AG20443 (cell line): ENCODE measurements at regions not wholly inside any gene's neighbourhood (a gene's known extent, or its start where the extent isn't known, plus 50 kb on each side); places are given as distances from the start of the nearest gene placed in this dataset.

Source experiments
- DNase-seq: peaks from one replicate; pipeline ENCODE4 v3.0.0; 2012; ENCODE audit warnings: low spot score, mixed read lengths

GRCh38 chr2:204228169-204228886 is 291.8 kb downstream of the ICOS start:
- DNase-seq, result no peak

- DNase-seq, result no peak
These were observed 297.7 kb downstream of the ICOS start for GRCh38 chr2:204234248-204234647.

GRCh38 chr2:204234879-204235278 is 298.3 kb downstream of the ICOS start:
- peak; percentile 56 for DNase-seq

DNA sequence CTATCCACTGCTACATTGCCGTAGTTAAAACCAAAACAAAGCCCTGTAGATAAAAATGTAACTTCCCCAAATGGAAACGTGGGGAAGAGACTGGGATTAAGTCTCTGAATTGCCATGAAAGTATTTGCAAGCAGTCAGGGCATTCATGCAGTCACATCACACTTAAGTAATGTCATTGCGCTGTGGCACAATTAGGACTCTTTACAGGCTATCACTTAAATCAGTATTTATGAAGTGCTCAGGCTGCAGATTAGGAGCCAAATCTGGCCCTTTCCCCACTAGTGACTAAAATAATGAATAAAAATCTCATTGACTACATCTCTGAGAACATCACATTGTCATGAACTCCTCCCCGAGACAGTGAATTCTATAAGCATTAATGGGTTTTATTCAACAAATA is 300.9 kb downstream of the ICOS start:
- DNase-seq, result no peak

DNA sequence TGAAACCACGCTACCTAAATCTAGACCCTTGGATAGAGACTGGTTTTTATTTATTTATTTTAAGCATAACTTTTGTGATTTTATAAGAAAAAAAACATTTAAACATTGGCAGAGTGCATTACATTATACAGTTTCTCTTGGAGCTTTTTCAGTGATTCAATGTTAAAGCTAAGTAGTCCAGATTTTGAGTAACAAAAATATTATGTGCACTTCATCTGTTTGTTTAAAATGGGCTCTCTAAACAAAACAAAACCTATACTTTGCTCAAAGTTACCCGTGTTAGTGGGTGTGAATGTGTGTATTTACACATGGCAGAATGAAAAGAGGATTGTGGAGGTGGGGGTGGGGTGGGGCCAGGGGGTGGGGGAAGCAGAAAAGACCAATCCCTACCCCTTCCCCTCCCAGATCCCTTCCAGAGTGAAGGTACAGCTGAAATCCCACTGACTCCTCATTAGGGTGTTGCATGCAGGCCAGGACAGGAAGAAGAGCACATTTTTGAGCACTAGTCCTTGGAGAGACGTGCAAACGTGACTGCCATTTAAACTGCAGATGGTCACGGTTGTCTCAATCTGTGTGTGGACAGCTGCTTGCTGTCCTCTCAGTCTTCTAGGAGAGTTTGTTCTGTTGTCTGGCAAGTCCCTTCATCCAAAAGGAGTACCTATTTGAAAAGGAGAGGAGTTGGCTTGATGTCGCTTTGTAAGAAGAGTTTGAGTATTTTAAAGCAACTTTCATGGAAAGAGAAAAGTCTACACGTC is 303.0 kb downstream of the ICOS start:
- no peak for DNase-seq

- DNase-seq, result no peak
These were observed 304.3 kb upstream of the PARD3B start for GRCh38 chr2:204240961-204241360.

DNA sequence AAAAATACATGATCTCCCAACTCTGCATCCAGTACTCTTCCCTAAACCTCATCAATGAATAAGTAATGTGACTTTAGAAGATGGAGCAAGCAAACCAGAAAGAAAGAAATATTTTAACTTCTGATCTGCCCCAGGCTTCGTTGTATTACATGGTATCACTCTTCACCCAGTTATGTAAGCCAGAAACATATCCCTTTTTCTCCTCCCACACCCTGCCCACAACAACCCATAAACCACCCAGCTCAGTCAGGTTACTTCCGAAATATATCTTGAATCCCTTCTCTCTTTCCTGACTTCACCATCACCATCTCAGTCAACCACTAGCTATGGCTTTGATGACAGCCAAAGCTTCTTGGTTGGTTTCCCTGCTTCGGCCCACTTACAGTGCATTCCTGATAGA is 295.8 kb upstream of the PARD3B start:
- DNase-seq, result no peak

DNA sequence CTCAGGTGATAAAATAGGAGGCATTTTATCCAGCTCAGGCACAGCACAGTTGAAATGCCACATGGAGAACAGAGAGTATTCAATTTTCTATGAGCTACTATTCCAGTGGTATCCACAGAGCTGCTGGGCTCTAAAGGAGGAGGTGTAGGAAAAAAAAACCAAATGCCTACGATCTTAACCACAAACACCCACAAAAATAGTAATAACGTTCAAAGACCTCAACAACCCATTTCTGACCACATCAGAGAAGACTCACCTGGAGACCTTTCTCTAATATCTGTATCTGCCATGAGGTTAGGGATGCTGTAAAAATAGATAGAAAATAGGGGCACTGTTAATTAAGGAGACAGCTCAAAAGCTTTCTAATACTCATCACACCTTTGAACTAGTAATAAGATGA is 294.6 kb upstream of the PARD3B start:
- DNase-seq, result no peak

GRCh38 chr2:204251158-204251997 is 293.9 kb upstream of the PARD3B start:
- DNase-seq, result no peak

DNA sequence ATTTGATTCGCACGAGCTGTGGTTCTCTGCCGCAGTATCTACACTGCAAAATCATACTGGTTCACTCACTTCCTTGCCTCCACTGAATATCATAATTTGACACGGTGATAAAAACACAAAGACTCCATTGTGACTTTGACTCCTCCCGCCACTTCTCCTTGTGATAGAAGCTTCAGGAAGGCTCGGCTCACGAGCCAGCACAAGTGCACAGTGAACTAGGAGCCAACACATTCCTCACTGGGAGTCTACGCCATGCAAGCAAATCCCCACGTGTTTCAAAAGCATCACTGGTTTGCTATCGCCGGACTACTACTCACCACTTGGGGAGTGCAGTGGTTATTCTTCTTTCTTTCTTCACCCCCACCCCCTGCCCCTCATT is 293.3 kb upstream of the PARD3B start:
- no peak for DNase-seq

GRCh38 chr2:204255071-204255470 is 290.2 kb upstream of the PARD3B start:
- no peak for DNase-seq

- DNase-seq, result no peak
These were observed 289.7 kb upstream of the PARD3B start for GRCh38 chr2:204255526-204255925.

GRCh38 chr2:204257781-204258180 is 287.5 kb upstream of the PARD3B start:
- DNase-seq, result no peak

- DNase-seq, result no peak
These were observed 286.4 kb upstream of the PARD3B start for GRCh38 chr2:204258890-204259289.

- DNase-seq, result peak; percentile 76
These were observed 285.0 kb upstream of the PARD3B start for GRCh38 chr2:204260162-204260877.

DNA sequence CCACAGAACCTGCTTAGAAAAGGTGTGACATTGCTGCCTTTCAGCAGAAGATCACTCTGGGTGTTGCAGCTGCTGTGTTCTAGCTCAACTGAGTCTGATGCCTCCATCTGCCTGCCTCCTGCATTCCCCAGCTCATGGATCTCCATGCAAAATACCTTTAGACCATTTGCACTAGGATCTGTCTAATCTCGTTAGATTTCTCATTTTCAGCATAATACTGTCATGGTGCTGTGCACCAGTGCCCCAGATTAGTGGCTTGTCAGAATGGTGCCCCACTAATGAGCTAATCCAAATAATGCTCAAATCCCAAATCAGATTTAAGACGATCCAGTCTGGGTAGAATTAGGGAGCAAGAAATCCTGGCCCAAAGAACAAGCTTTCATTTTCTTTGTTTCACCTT is 284.4 kb upstream of the PARD3B start:
- DNase-seq, result no peak

DNA sequence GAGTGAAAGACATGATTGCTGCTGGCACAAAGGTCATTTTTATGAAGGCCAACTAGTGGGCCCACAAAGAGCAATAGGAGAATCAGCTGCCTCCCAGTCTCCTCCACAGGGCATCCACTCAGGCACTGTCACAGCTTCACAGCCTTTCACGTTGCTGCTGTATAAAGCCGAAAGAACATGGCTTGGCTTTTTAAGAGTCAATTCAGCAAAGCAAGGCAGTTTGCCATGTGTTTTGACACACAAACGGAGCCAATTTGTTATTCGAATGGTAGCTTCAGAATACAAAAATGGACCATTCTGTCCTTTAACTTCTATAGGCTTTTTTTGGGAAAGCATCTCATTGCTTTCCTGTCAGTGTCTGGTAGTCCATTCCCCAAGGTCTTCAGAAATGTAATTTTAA is 283.4 kb upstream of the PARD3B start:
- DNase-seq, result no peak

DNA sequence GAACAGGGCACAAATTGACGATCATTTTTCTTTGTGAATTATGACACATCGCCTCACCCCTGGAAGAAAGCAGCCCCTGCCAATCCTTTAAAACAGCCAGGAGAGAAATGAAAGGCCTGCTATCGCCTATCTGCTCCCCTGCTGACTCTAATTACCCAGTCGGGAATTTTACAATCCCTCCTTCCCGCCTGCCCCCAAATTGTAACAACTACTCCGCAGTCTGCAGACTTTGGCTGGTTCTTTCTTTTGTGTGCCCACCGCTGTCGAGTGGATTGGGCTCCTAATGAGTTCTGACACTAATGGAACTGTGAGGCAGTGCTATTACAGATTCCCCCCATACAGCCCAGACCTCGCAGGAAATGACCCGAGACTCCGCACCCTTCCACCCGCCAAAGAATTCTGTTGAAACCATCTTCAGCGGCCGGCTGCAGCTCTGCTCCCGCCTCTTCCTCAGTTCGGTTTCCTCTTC is 281.2 kb upstream of the PARD3B start:
- no peak for DNase-seq

DNA sequence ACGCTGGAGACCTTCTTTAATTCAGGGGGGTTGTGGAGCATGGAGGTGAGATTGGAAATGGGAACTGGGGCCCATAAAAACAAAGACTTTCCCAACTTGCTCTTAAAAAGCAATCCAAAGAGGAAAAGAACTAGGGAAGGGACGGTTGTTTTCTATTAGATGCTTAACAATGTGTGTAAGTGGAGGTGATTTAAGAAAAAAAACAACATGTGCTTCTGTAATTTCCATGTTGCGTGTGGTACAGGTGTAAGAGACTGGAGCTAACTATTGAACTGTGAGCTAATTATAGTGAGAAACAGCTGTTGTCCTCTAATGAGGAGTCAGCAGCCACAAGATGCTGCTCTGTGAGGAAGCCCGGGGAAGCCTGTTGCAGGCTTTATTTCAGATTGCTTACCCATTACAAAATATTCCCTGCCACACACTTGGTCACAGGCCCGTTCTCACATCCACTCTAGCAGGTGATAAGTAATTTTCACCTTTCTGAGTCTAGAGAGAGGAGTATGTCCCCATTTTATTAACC is 280.6 kb upstream of the PARD3B start:
- no peak for DNase-seq

DNA sequence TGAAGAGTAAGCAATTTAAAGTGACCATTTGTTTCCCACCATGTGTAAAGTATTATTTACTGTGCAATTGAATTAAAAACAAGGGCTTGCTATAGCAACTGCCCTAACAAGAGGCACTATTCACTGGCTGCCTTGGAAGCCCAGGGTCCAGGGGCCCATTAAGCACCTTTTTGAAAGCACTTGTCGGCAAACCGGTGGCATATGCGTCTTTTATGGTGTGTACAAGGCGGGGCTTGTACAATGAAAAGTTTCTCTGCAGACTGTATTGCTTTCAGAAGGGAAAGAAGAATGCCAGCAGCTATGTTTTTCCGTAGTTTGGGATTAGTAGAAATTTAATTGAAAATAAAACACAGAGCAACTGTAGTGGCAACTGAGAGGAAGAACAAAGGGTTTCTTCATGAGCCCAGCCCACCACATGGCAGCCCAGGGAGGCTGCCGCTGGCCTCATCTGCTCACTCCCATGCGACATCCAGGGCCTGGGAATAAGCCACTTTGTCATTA is 279.5 kb upstream of the PARD3B start:
- no peak for DNase-seq

GRCh38 chr2:204268458-204268857 is 276.8 kb upstream of the PARD3B start:
- DNase-seq, result no peak

GRCh38 chr2:204268971-204269370 is 276.3 kb upstream of the PARD3B start:
- DNase-seq, result no peak
